ENCODE measurements at regions not wholly inside any gene's neighbourhood (a gene's known extent, or its start where the extent isn't known, plus 50 kb on each side); places are given as distances from the start of the nearest gene placed in this dataset.
A peak's percentile ranks its signal among the peaks of the same experiment; 100 is the strongest.
"Not testable (repeated sequence)": the region's sequence is repeated elsewhere in the genome, so short reads cannot be mapped to it uniquely, and the experiment has no call there.

GRCh38 chr5:168093200-168093910 is 198.1 kb upstream of the WWC1 start:
- intact Hi-C loops (cut with DNase I): no loop called here
- ATAC-seq (peak in 1 of 2 donors; percentile 72), DNase-seq (no peak)

DNA sequence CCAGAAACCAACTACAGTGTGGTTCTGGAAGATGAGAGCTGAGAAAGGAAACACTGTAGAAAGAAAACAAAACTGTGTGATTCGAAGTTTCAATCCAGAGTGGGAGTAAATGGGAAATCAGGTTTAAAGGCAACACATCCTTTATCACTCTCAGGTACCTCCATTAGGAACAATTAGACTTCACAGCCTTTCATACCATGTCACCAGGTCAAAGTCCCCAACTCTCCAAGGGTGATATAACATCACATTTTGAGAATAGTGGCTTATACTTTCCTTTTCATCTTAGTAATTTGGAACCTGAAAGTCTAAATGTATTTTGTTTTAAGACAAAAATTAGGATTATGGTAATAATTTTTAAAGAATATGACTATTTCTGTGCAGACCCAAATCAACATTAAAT is 194.9 kb upstream of the WWC1 start:
- ATAC-seq (no peak), DNase-seq (no peak)
- intact Hi-C loops (cut with DNase I): no loop called here

- intact Hi-C loops (cut with DNase I): no loop called here
- ATAC-seq: no peak
- no peak for DNase-seq
Measured at GRCh38 chr5:168097876-168098653, 193.4 kb upstream of the WWC1 start.

- intact Hi-C loops (cut with DNase I): no loop called here
- no peak for ATAC-seq
- no peak for DNase-seq
Measured at GRCh38 chr5:168101352-168101751, 190.1 kb upstream of the WWC1 start.

- DNase-seq; intact Hi-C loops (cut with DNase I); ATAC-seq: not testable (repeated sequence)
Measured at GRCh38 chr5:168103018-168103417, 188.4 kb upstream of the WWC1 start.

GRCh38 chr5:168104350-168104749 is 187.1 kb upstream of the WWC1 start:
- no peak for DNase-seq
- intact Hi-C loops (cut with DNase I): no loop called here
- no peak for ATAC-seq

- ATAC-seq (no peak), DNase-seq (no peak)
- intact Hi-C loops (cut with DNase I): no loop called here
Measured at GRCh38 chr5:168104811-168105481, 186.5 kb upstream of the WWC1 start.

GRCh38 chr5:168106008-168106761 is 185.3 kb upstream of the WWC1 start:
- intact Hi-C loops (cut with DNase I): no loop called here
- no peak for DNase-seq
- no peak for ATAC-seq

DNA sequence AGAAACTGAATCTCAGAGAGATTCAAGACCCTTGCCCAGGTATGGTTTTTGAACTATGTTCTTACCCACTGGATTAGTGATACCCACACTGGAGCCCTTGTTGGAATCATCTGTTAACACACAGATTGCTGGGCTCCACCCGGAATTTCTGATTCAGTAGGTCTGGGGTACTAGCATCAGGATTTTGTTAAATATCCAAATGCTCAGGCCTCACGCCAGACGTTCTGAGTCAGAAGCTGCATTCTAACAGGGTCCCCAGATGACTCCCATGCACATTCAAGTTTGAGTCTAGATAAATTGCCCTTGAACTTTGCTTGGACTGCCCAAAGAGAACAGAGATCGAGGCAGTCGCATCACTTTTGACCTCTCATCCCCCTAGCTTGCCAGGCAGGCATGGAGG is 182.0 kb upstream of the WWC1 start:
- DNase-seq (no peak), ATAC-seq (no peak)
- intact Hi-C loops (cut with DNase I): no loop called here

- DNase-seq (no peak), ATAC-seq (no peak)
- intact Hi-C loops (cut with DNase I): no loop called here
Measured at GRCh38 chr5:168110384-168110783, 181.1 kb upstream of the WWC1 start.

GRCh38 chr5:168110870-168111832 is 180.3 kb upstream of the WWC1 start:
- intact Hi-C loops (cut with DNase I): no loop called here
- no peak for ATAC-seq
- DNase-seq: no peak

DNA sequence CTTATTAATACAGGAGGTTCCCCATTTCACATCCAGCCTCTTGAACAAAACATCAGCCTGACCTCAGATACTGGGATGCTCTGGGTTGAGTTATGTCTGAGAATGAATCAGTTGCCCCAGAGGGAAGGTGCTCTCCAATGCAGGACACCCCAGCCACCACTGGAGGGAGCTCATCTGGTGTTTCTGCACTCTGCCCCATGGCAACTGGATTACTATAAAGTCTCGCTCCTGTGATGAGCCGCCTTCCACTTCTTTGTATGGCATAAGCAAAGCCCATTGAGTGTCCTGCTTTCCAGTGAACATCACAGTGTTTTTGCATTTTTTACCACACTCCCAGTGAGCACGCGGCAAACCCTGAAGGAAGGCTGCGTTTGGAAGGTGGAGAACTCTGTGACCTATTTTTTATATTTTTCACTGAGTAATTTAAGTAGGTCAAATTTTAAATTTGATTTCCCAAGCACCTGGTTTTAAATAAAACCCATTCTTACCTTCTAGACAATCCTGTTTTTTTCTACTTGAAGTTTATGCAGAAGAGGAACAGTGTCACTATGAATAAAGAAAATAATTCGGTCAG is 176.9 kb upstream of the WWC1 start:
- DNase-seq: peak; percentile 37
- intact Hi-C loops (cut with DNase I): loop anchor here (1.0 to 5.0 kb wide), 2 partner anchors 103 to 105 kb away; no protein-coding TSS in a partner anchor
- peak; percentile 53 to 71 for ATAC-seq

DNA sequence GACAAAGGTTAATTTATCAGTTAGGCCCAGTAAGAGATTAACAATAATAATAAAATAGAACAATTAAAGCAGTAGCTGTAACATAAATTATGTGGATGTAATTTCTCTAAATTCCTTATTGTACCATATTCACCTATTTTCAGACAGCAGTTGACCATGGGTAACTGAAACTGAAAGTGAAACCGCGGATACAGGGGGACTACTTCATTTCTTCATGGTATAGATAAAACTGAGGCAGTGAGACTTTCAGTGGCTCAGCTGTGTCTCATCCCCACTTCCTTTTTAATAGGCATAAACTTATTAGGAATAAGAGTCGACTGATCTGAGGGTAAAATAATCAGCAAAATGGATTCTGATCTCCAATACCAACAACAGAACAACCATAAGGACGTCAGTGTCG is 174.0 kb upstream of the WWC1 start:
- DNase-seq: no peak
- intact Hi-C loops (cut with DNase I): loop anchor here in 1 of 2 donors (5.0 kb wide), 1 partner anchor 100 kb away; no protein-coding TSS in a partner anchor
- no peak for ATAC-seq

DNA sequence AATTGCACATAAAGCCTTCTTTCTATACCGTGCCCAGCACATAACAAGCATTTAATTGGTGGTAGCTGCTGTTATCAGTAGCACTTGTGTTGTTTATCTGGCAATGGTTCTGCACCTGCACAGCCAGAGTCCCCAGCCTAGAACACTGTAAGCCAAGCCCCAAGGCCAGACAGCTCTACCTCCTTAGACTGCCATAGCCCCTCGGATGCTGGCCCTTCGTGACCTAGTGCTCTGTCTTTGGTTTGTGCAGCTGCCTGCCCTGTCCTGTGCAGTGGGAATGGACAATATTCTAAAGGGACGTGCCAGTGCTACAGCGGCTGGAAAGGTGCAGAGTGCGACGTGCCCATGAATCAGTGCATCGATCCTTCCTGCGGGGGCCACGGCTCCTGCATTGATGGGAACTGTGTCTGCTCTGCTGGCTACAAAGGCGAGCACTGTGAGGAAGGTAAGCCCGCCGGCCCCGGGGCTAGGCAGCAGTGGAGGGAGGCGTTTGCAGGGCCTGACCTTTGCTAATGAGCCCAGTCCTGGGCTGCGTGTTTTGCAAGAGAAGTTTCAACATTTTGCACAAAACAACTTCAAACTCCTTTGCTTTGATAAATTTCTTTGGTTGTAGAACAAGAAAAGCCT is 173.3 kb upstream of the WWC1 start:
- no peak for ATAC-seq
- intact Hi-C loops (cut with DNase I): loop anchor here in 1 of 2 donors (5.0 kb wide), 1 partner anchor 99 kb away; no protein-coding TSS in a partner anchor

DNA sequence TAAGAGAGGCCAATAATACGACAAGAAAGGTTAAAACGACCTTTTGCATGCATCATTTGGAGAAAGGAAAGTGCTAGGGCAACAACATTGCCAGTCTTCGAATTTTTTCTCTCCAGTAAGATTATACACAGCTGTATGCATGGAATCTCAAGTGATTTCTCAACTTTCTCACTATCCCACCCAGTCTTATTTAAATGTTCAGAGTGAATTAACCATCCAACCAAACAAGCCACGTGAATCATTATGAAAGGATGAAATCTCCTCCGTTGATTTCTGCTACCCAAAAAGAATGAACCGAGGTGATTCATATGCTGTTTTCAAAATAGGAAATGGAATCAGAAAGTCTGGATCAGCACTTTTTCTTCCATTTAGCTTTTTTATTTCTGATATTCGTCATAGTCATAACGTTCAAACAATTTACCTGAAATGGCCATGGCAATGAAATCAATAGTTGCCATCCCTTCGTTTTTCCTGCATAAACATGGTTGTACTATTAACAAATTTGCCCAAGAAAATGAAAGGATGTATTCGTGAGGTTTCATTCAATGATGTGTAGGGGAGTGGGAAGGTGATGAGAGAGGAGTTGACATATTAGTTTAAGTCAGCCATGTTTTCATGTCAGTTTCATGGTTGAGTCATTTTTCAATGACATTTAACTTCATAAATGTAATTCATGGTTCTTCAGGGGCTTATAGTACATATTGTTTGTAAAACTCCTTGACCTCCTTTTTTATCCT is 170.9 kb upstream of the WWC1 start:
- DNase-seq: no peak
- intact Hi-C loops (cut with DNase I): no loop called here
- ATAC-seq: no peak

More for the DNA sequence above, 173.3 kb upstream of the WWC1 start:
- no peak for DNase-seq

- peak in 1 of 2 donors; percentile 27 for ATAC-seq
- no peak for DNase-seq
- intact Hi-C loops (cut with DNase I): no loop called here
Measured at GRCh38 chr5:168121138-168121494, 170.3 kb upstream of the WWC1 start.

Measured in left cardiac atrium (tissue), 4 donors.